ENCODE measurements at regions not wholly inside any gene's neighbourhood (a gene's known extent, or its start where the extent isn't known, plus 50 kb on each side); places are given as distances from the start of the nearest gene placed in this dataset.

GRCh38 chr1:34315974-34316373 lies 139.3 kb downstream of the C1orf94 start:
- Mint-ChIP-seq H3K36me3 (no peaks in the 10 kb centered on the region), H3K4me3 (no peak overlapping the region), H3K4me1 (no peaks in the 10 kb centered on the region), H3K9me3 (no peaks in the 10 kb centered on the region), H3K27ac (no peak overlapping the region)
- ATAC-seq: no peak
- no peak for DNase-seq (ENCODE audit: low spot score in 2 of 2)

GRCh38 chr1:34316773-34317172 lies 140.1 kb downstream of the C1orf94 start:
- DNase-seq (ENCODE audit: low spot score in 2 of 2) (no peak), ATAC-seq (no peak)
- H3K4me3 Mint-ChIP-seq: no peak overlapping the region
- no peaks in the 10 kb centered on the region for H3K9me3 Mint-ChIP-seq
- H3K4me1 Mint-ChIP-seq: no peaks in the 10 kb centered on the region
- no peak overlapping the region for H3K27ac Mint-ChIP-seq
- no peaks in the 10 kb centered on the region for H3K36me3 Mint-ChIP-seq

GRCh38 chr1:34319218-34319617 lies 142.5 kb downstream of the C1orf94 start:
- no peak overlapping the region for H3K27ac Mint-ChIP-seq
- H3K4me3 Mint-ChIP-seq: no peak overlapping the region
- no peaks in the 10 kb centered on the region for H3K36me3 Mint-ChIP-seq
- DNase-seq (ENCODE audit: low spot score in 2 of 2) (no peak), ATAC-seq (no peak)
- H3K9me3 Mint-ChIP-seq: no peaks in the 10 kb centered on the region
- no peaks in the 10 kb centered on the region for H3K4me1 Mint-ChIP-seq

GRCh38 chr1:34320053-34320669 lies 143.5 kb downstream of the C1orf94 start:
- Mint-ChIP-seq H3K4me1 (no peaks in the 10 kb centered on the region), H3K4me3 (no peak overlapping the region), H3K27ac (no peak overlapping the region), H3K9me3 (no peaks in the 10 kb centered on the region), H3K36me3 (no peaks in the 10 kb centered on the region)
- DNase-seq (ENCODE audit: low spot score in 2 of 2): no peak
- ATAC-seq: no peak

GRCh38 chr1:34322969-34323368 lies 146.3 kb downstream of the C1orf94 start:
- DNase-seq (ENCODE audit: low spot score in 2 of 2) (no peak), ATAC-seq (no peak)
- Mint-ChIP-seq H3K9me3 (no peaks in the 10 kb centered on the region), H3K4me3 (no peak overlapping the region), H3K4me1 (no peaks in the 10 kb centered on the region), H3K36me3 (no peaks in the 10 kb centered on the region), H3K27ac (no peak overlapping the region)

- Mint-ChIP-seq H3K4me1 (no peaks in the 10 kb centered on the region), H3K4me3 (no peak overlapping the region), H3K27ac (no peak overlapping the region), H3K36me3 (no peaks in the 10 kb centered on the region), H3K9me3 (no peaks in the 10 kb centered on the region)
- ATAC-seq (no peak), DNase-seq (ENCODE audit: low spot score in 2 of 2) (no peak)
These were observed 148.3 kb downstream of the C1orf94 start for GRCh38 chr1:34324879-34325440.

GRCh38 chr1:34328281-34328799 lies 151.6 kb downstream of the C1orf94 start:
- Mint-ChIP-seq H3K4me1 (no peaks in the 10 kb centered on the region), H3K36me3 (no peaks in the 10 kb centered on the region), H3K27ac (no peak overlapping the region), H3K9me3 (no peaks in the 10 kb centered on the region), H3K4me3 (no peak overlapping the region)
- ATAC-seq: no peak
- no peak for DNase-seq (ENCODE audit: low spot score in 2 of 2)

GRCh38 chr1:34330061-34330460 lies 153.4 kb downstream of the C1orf94 start:
- no peaks in the 10 kb centered on the region for H3K36me3 Mint-ChIP-seq
- H3K4me3 Mint-ChIP-seq: no peak overlapping the region
- DNase-seq (ENCODE audit: low spot score in 2 of 2) (no peak), ATAC-seq (no peak)
- H3K27ac Mint-ChIP-seq: no peak overlapping the region
- H3K9me3 Mint-ChIP-seq: no peaks in the 10 kb centered on the region
- H3K4me1 Mint-ChIP-seq: no peaks in the 10 kb centered on the region

- ATAC-seq (no peak), DNase-seq (ENCODE audit: low spot score in 2 of 2) (no peak)
- Mint-ChIP-seq H3K27ac (no peak overlapping the region), H3K4me1 (no peaks in the 10 kb centered on the region), H3K36me3 (no peaks in the 10 kb centered on the region), H3K4me3 (no peak overlapping the region), H3K9me3 (no peaks in the 10 kb centered on the region)
These were observed 154.6 kb downstream of the C1orf94 start for GRCh38 chr1:34331020-34331926.

GRCh38 chr1:34332996-34333395 lies 156.3 kb downstream of the C1orf94 start:
- Mint-ChIP-seq H3K4me3 (no peak overlapping the region), H3K36me3 (no peaks in the 10 kb centered on the region)

GRCh38 chr1:34338871-34339270 lies 162.2 kb downstream of the C1orf94 start:
- DNase-seq (ENCODE audit: low spot score in 2 of 2) (no peak), ATAC-seq (no peak)
- no peak overlapping the region for H3K4me3 Mint-ChIP-seq
- H3K9me3 Mint-ChIP-seq: no peaks in the 10 kb centered on the region
- H3K27ac Mint-ChIP-seq: no peak overlapping the region
- no peaks in the 10 kb centered on the region for H3K36me3 Mint-ChIP-seq
- no peaks in the 10 kb centered on the region for H3K4me1 Mint-ChIP-seq

More at GRCh38 chr1:34332996-34333395, 156.3 kb downstream of the C1orf94 start:
- DNase-seq (ENCODE audit: low spot score in 2 of 2): no peak
- no peaks in the 10 kb centered on the region for H3K4me1 Mint-ChIP-seq
- no peak for ATAC-seq
- no peaks in the 10 kb centered on the region for H3K9me3 Mint-ChIP-seq
- no peak overlapping the region for H3K27ac Mint-ChIP-seq

- Mint-ChIP-seq H3K27ac (no peak overlapping the region), H3K9me3 (no peaks in the 10 kb centered on the region), H3K36me3 (no peaks in the 10 kb centered on the region), H3K4me3 (no peak overlapping the region), H3K4me1 (no peaks in the 10 kb centered on the region)
- no peak for ATAC-seq
- no peak for DNase-seq (ENCODE audit: low spot score in 2 of 2)
These were observed 165.2 kb downstream of the C1orf94 start for GRCh38 chr1:34341896-34342295.

- DNase-seq (ENCODE audit: low spot score in 2 of 2) (no peak), ATAC-seq (no peak)
- Mint-ChIP-seq H3K9me3 (no peaks in the 10 kb centered on the region), H3K27ac (no peak overlapping the region), H3K36me3 (no peaks in the 10 kb centered on the region), H3K4me3 (no peak overlapping the region), H3K4me1 (no peaks in the 10 kb centered on the region)
These were observed 165.6 kb downstream of the C1orf94 start for GRCh38 chr1:34342334-34342733.

- Mint-ChIP-seq H3K4me3 (no peak overlapping the region), H3K36me3 (no peaks in the 10 kb centered on the region), H3K27ac (no peak overlapping the region), H3K4me1 (no peaks in the 10 kb centered on the region), H3K9me3 (no peaks in the 10 kb centered on the region)
- ATAC-seq (no peak), DNase-seq (ENCODE audit: low spot score in 2 of 2) (no peak)
These were observed 169.4 kb downstream of the C1orf94 start for GRCh38 chr1:34346128-34346527.

GRCh38 chr1:34353409-34353808 lies 176.7 kb downstream of the C1orf94 start:
- no peaks in the 10 kb centered on the region for H3K4me1 Mint-ChIP-seq
- H3K36me3 Mint-ChIP-seq: no peaks in the 10 kb centered on the region
- ATAC-seq (no peak), DNase-seq (ENCODE audit: low spot score in 2 of 2) (no peak)
- no peak overlapping the region for H3K27ac Mint-ChIP-seq
- no peaks in the 10 kb centered on the region for H3K9me3 Mint-ChIP-seq
- no peak overlapping the region for H3K4me3 Mint-ChIP-seq

GRCh38 chr1:34354367-34354766 lies 177.7 kb downstream of the C1orf94 start:
- no peak for ATAC-seq
- no peaks in the 10 kb centered on the region for H3K4me1 Mint-ChIP-seq
- no peak overlapping the region for H3K4me3 Mint-ChIP-seq
- H3K9me3 Mint-ChIP-seq: no peaks in the 10 kb centered on the region
- no peak overlapping the region for H3K27ac Mint-ChIP-seq
- no peak for DNase-seq (ENCODE audit: low spot score in 2 of 2)
- H3K36me3 Mint-ChIP-seq: no peaks in the 10 kb centered on the region
